Astrocyte (in vitro differentiated cells and primary cell): ENCODE measurements at regions not wholly inside any gene's neighbourhood (a gene's known extent, or its start where the extent isn't known, plus 50 kb on each side); places are given as distances from the start of the nearest gene placed in this dataset.

Experiments
- DNase-seq: peaks from one replicate; pipeline ENCODE4 v3.0.0-alpha.2; 2010; ENCODE audit warnings: low read depth
- FAIRE-seq: peaks from 2 replicates; lab custom pipeline; 2011; peaks lifted over from hg19 to GRCh38; lab: Jason Lieb, UNC
- H2AFZ ChIP-seq: 2 replicates; pipeline ENCODE4 v1.6.0; 2012; ENCODE audit warnings: low read depth, low read length, inconsistent platforms
- H3K27ac ChIP-seq: 2 replicates; pipeline ENCODE4 v1.5.1; 2011; ENCODE audit warnings: low read depth, low read length, inconsistent platforms
- H3K27me3 ChIP-seq: 2 replicates; pipeline ENCODE4 v1.6.0; 2011; ENCODE audit warnings: low read length, inconsistent platforms; ENCODE audit not compliant: insufficient read depth
- H3K36me3 ChIP-seq: 2 replicates; pipeline ENCODE4 v1.5.1; 2011; ENCODE audit warnings: low read length, inconsistent platforms; ENCODE audit not compliant: insufficient read depth
- H3K4me1 ChIP-seq: 2 replicates; pipeline ENCODE4 v1.5.1; 2011; ENCODE audit warnings: low read length, inconsistent platforms; ENCODE audit not compliant: insufficient read depth
- H3K4me2 ChIP-seq: 2 replicates; pipeline ENCODE4 v1.6.0; 2012; ENCODE audit warnings: low read length, inconsistent platforms
- H3K4me3 ChIP-seq: 2 replicates; pipeline ENCODE4 v1.5.1; 2011; ENCODE audit warnings: low read depth, mild to moderate bottlenecking, low read length, inconsistent platforms; ENCODE audit not compliant: insufficient read depth
- H3K79me2 ChIP-seq: 2 replicates; pipeline ENCODE4 v1.6.0; 2012; ENCODE audit warnings: mild to moderate bottlenecking, low read length, inconsistent platforms; ENCODE audit not compliant: insufficient read depth
- H3K9ac ChIP-seq: 2 replicates; pipeline ENCODE4 v1.6.0; 2012; ENCODE audit warnings: mild to moderate bottlenecking, low read length, inconsistent platforms
- H3K9me3 ChIP-seq: 2 replicates; pipeline ENCODE4 v1.5.1; 2012; ENCODE audit warnings: low read depth, mild to moderate bottlenecking, low read length, inconsistent platforms; ENCODE audit not compliant: insufficient read depth
- H4K20me1 ChIP-seq: 2 replicates; pipeline ENCODE4 v1.6.0; 2012; ENCODE audit warnings: low read length, inconsistent platforms; ENCODE audit not compliant: insufficient read depth
- H3K27ac Mint-ChIP-seq: one replicate; pipeline ENCODE4 v1.8.0; 2021; ENCODE audit warnings: mild to moderate bottlenecking, mixed read lengths; ENCODE audit not compliant: unreplicated experiment
- H3K27me3 Mint-ChIP-seq: one replicate; pipeline ENCODE4 v1.8.0; 2021; ENCODE audit warnings: low read depth, mixed read lengths; ENCODE audit not compliant: unreplicated experiment
- H3K36me3 Mint-ChIP-seq: one replicate; pipeline ENCODE4 v1.8.0; 2021; ENCODE audit warnings: low read depth, mixed read lengths; ENCODE audit not compliant: unreplicated experiment
- H3K4me1 Mint-ChIP-seq: one replicate; pipeline ENCODE4 v1.8.0; 2021; ENCODE audit warnings: low read depth, mixed read lengths; ENCODE audit not compliant: unreplicated experiment
- H3K4me3 Mint-ChIP-seq: one replicate; pipeline ENCODE4 v1.8.0; 2021; ENCODE audit warnings: mild to moderate bottlenecking, moderate library complexity, mixed read lengths; ENCODE audit not compliant: unreplicated experiment
- H3K9me3 Mint-ChIP-seq: one replicate; pipeline ENCODE4 v1.8.0; 2021; ENCODE audit warnings: mild to moderate bottlenecking, mixed read lengths; ENCODE audit not compliant: unreplicated experiment
- EZH2 ChIP-seq: IDR thresholded peaks from 2 replicates; pipeline ENCODE4 v1.6.1; 2012; ENCODE audit warnings: mild to moderate bottlenecking, low read length, inconsistent platforms; ENCODE audit not compliant: insufficient read depth
- TF ChIP-seq, protein P1 (sequence below): IDR thresholded peaks from 2 replicates; pipeline ENCODE4 v1.5.1; 2011; ENCODE audit warnings: low read depth, mild to moderate bottlenecking, inconsistent platforms, low read length, moderate library complexity; ENCODE audit not compliant: insufficient read depth

DNA sequence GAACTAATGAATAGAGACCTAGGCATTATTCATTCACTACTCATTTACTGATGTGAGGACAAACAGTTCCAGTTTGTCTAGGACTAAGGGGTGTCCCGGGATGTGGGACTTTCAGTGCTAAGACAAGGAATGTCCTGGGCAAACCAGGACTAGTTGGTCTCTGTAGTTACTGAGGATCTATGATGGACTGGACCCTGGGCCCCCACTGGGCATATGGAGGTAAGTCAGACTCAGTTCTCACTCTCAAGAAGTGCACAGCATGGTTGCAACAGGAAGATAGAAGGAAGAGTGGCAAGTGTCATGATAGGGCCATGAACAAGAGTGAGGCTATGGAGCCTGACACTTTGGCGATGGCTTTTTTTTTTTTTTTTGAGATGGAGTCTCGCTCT is 128.2 kb downstream of the MYCN start:
- no peaks in the 10 kb centered on the region for H3K79me2 ChIP-seq
- H3K36me3 ChIP-seq = no peaks in the 10 kb centered on the region
- TF ChIP-seq EZH2 = no peak
- TF ChIP-seq, protein P1, sequence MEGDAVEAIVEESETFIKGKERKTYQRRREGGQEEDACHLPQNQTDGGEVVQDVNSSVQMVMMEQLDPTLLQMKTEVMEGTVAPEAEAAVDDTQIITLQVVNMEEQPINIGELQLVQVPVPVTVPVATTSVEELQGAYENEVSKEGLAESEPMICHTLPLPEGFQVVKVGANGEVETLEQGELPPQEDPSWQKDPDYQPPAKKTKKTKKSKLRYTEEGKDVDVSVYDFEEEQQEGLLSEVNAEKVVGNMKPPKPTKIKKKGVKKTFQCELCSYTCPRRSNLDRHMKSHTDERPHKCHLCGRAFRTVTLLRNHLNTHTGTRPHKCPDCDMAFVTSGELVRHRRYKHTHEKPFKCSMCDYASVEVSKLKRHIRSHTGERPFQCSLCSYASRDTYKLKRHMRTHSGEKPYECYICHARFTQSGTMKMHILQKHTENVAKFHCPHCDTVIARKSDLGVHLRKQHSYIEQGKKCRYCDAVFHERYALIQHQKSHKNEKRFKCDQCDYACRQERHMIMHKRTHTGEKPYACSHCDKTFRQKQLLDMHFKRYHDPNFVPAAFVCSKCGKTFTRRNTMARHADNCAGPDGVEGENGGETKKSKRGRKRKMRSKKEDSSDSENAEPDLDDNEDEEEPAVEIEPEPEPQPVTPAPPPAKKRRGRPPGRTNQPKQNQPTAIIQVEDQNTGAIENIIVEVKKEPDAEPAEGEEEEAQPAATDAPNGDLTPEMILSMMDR = no peak
- peaks cover 4% of the 10 kb centered on the region for H3K27me3 Mint-ChIP-seq
- no peaks in the 10 kb centered on the region for H4K20me1 ChIP-seq
- H3K9me3 Mint-ChIP-seq = peaks cover 5% of the 10 kb centered on the region
- H3K4me2 ChIP-seq = no peak overlapping the region
- no peaks in the 10 kb centered on the region for H3K36me3 Mint-ChIP-seq
- H3K4me3 Mint-ChIP-seq = no peak overlapping the region
- no peaks in the 10 kb centered on the region for H3K4me1 ChIP-seq
- peaks cover 5% of the 10 kb centered on the region for H3K4me1 Mint-ChIP-seq
- H3K27ac Mint-ChIP-seq = no peak overlapping the region
- DNase-seq = no peak
- no peak for FAIRE-seq
- no peak overlapping the region for H2AFZ ChIP-seq
- H3K4me3 ChIP-seq = no peak overlapping the region
- no peak overlapping the region for H3K9ac ChIP-seq
- H3K9me3 ChIP-seq = peaks cover 3% of the 10 kb centered on the region
- H3K27ac ChIP-seq = no peak overlapping the region
- H3K27me3 ChIP-seq = no peaks in the 10 kb centered on the region

- Histone ChIP-seq H2AFZ (no peak overlapping the region), H3K4me2 (no peak overlapping the region), H3K9me3 (peaks cover 8% of the 10 kb centered on the region), H3K36me3 (no peaks in the 10 kb centered on the region), H3K4me1 (no peaks in the 10 kb centered on the region), H3K4me3 (no peak overlapping the region), H4K20me1 (no peaks in the 10 kb centered on the region), H3K9ac (no peak overlapping the region), H3K27me3 (no peaks in the 10 kb centered on the region), H3K79me2 (no peaks in the 10 kb centered on the region), H3K27ac (no peak overlapping the region)
- Mint-ChIP-seq H3K4me1 (peaks cover 5% of the 10 kb centered on the region), H3K4me3 (no peak overlapping the region), H3K27me3 (peaks cover 4% of the 10 kb centered on the region), H3K27ac (no peak overlapping the region), H3K36me3 (no peaks in the 10 kb centered on the region), H3K9me3 (peaks cover 8% of the 10 kb centered on the region)
- FAIRE-seq (no peak), DNase-seq (no peak)
- no peak for TF ChIP-seq EZH2
- TF ChIP-seq, protein P1 = no peak
Observed at GRCh38 chr2:16067866-16068551, 127.7 kb downstream of the MYCN start.

DNA sequence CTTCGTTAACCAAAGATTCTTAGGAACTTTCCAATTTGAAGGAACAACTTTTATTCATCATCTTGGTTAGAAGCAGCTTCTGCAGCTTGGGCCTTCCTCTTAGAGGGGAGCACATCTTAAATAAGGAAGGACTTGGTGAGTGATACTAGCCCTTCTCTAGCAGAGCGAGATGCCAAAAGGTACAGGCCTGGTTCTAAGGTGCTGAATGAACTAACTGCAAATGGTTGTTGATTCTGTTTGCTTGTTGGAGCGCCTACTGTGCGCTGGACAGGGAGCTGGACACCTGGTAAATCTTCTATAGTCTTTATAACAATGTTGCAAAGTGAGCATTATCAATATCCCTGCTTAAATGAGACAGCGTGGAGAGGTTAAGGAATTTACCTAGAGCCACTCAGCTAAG is 127.1 kb downstream of the MYCN start:
- DNase-seq (no peak), FAIRE-seq (no peak)
- H3K27ac ChIP-seq = no peak overlapping the region
- H3K9me3 ChIP-seq = peaks cover 10% of the 10 kb centered on the region
- TF ChIP-seq, protein P1 = no peak
- TF ChIP-seq EZH2 = no peak
- H3K27me3 Mint-ChIP-seq = no peaks in the 10 kb centered on the region
- H3K4me1 ChIP-seq = no peaks in the 10 kb centered on the region
- H3K4me1 Mint-ChIP-seq = peaks cover 5% of the 10 kb centered on the region
- H3K27me3 ChIP-seq = no peaks in the 10 kb centered on the region
- no peaks in the 10 kb centered on the region for H3K36me3 ChIP-seq
- H3K27ac Mint-ChIP-seq = no peak overlapping the region
- peaks cover 12% of the 10 kb centered on the region for H3K9me3 Mint-ChIP-seq
- H4K20me1 ChIP-seq = no peaks in the 10 kb centered on the region
- H3K36me3 Mint-ChIP-seq = no peaks in the 10 kb centered on the region
- H3K4me3 ChIP-seq = no peak overlapping the region
- no peaks in the 10 kb centered on the region for H3K79me2 ChIP-seq
- H3K9ac ChIP-seq = no peak overlapping the region
- H3K4me3 Mint-ChIP-seq = no peak overlapping the region
- H2AFZ ChIP-seq = no peak overlapping the region
- H3K4me2 ChIP-seq = no peak overlapping the region
